HG03520 (cell line): ENCODE measurements at regions not wholly inside any gene's neighbourhood (a gene's known extent, or its start where the extent isn't known, plus 50 kb on each side); places are given as distances from the start of the nearest gene placed in this dataset.
"Not testable (repeated sequence)": the region's sequence is repeated elsewhere in the genome, so short reads cannot be mapped to it uniquely, and the experiment has no call there.

Experiments
- ATAC-seq: cut with Tn5 transposase; IDR thresholded peaks from one replicate; pipeline ENCODE4 v1.9.1; 2021; ENCODE audit warnings: mild to moderate bottlenecking, moderate library complexity; ENCODE audit not compliant: unreplicated experiment

- ATAC-seq, result no peak
Measured at GRCh38 chr2:2734308-2734707, 403.2 kb upstream of the MYT1L start.

- no peak for ATAC-seq
Measured at GRCh38 chr2:2733818-2734217, 402.7 kb upstream of the MYT1L start.

DNA sequence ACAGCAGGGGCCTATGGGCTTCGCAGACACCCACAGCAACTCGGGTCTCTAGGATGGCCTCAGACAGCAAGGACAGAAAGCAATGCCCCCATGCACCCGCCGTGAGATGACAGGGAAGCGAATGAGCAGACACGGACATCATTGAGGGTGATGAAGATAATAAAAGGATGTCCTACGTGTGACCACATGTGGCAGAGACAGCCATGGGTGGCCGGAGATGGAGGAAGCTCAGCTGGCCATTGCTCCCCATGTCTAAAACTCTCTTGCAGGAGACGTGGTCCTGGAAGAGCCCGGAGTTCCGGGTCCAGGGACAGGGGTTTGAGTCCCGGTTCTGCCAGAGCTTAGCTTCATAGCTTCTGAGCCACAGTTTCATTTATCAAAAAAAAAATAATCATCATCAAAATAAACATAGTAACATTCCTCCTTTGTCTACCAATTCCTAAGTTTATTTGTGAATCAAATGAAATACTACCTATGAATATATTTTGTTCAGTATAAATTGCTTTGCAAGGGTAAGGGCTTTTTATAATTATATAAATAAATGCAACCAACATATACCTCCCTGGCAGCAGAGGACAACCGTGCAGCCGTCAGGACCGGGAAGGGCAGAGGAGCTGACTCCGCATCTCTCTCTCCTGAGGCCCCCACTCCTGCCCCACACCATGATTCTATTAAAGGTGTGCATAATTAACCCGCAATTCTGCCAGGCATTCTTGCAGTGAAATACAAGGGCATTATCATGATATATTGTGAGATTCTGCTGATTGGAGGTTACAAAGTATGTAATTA, 401.4 kb upstream of the MYT1L start:
- no peak for ATAC-seq

DNA sequence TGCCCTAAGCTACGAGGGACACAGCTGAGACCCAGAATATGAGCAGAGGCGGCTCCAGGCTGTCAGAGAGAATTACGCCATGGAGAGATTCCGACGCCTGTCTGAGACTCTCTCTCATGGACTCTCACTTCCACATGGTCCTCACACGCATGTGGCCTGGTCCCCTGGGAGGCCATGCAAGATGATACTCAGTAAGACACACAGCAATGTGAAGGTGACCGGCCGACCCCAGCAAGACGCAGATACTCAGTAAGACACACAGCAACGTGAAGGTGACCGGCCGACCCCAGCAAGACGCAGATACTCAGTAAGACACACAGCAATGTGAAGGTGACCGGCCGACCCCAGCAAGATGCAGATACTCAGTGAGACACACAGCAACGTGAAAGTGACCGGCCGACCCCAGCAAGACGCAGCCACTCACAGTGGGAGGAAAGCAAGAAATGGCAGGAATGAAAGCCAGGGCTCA, 400.8 kb upstream of the MYT1L start:
- ATAC-seq, result no peak

DNA sequence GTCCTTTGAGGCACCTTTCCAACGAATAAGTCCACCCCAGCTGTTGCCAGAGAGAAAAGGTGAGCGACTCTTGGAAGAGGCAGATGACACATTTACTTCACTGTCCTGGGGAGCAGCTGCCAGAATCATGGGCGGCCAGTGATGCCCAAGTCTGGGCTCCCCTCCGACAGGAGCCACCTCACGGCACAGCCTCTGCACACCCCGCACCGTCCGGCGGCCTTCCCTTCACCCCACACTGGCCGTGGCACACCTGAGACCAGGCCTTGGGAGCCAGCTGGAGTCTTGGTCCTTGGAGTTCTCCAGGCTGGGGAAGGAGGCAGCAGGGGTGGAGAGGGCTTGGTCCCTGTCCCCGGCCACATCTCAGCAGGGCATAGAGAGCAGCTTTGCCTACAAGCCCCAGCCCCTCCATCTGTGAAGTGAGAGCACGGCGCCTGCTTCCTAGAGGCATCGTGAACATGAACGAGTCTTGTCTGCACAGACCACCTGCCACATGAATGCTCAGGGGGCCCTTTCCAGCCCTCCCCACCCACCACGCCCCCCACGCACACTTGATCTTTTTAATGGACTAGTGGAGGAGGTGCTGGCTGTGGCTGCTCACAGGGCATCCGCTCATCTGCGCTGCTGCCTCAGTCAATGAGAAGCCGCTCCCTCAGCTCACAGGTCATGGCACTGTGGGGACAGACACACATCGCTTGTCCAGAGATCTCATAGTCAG, 400.2 kb upstream of the MYT1L start:
- ATAC-seq, result no peak

DNA sequence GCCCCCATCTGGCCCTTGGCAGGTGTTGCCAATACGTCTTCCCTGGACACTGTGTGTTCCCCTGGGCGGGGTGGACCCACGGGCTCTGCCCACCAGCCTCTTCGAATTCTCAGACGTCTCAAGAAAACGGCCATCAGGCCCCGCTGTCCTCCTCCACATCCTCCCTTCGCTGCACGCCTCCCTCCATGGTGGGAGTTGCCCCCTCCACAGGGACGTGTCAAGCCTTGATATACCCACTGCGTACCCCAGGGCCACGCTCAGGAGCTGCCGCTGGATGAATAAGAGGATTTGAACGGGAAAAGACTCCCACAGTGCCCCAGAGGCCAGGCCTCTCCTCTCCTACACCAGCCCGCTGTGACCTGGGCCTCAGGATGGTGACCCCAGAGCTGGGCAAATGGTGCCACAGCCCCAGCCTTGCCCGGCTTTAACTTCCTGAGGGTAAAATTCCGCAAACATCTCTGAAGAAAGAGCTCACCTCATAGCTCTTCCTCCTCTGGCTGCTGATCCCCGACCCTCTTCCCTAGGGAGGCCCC, 399.3 kb upstream of the MYT1L start:
- no peak for ATAC-seq

- no peak for ATAC-seq
Measured at GRCh38 chr2:2729246-2729645, 398.2 kb upstream of the MYT1L start.

DNA sequence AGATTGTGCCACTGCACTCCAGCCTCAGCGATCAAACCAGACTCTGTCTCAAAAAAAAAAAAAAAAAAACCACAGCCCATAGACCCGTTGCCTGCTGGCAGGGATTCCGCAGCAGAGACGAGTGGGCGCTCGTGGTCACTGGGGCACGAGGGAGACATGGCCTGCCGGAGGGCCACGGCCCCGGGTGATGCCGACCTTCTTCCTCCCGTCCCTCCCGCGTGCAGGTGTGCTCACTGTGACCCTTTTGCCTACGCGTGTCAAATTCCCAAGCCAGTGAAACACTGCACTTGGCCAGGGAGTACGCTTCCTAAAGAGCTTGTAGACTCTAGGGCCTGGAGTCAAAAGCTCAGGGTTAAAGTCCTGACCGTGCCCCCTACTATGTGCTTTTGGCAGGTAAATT, 397.6 kb upstream of the MYT1L start:
- ATAC-seq, result no peak

- no peak for ATAC-seq
Measured at GRCh38 chr2:2727876-2728511, 396.9 kb upstream of the MYT1L start.

DNA sequence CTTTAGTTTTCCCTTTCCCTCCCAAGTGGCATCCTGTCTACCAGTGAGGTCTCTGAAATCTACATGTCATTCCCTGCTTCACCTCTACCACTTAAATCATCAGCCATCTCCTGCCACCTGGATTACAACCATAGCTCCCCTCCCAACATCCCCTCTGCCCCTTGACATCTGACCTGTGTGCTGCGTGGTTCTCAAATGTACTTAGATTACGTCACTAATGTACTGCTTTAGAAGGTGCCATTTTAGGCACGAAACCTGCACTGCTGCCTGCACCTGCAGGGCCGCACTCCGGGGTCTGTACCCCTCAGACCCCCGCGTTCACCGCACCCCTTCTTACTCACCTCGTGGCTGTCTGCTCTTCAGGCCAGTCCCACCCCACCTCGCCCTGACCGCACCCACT, 395.1 kb upstream of the MYT1L start:
- no peak for ATAC-seq

DNA sequence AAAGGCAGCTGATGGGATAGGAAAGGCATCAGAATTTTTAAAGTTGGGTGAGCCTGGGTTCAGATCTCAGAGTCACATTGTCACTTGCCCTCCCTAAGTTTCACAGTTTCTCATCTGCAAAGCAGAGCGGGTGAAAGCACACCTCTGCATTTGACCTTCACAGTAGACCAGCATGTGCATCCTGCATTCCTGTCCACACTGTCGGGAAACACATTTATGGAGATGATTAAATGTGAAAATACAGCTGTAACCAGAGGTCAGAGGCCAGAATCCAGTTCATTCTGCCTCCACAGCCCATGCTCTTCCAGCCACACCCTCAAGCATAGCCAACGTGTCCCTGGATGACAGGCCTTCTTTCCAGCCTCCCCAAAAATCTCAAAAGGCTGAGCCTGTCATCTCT, 392.0 kb upstream of the MYT1L start:
- ATAC-seq, result no peak

- ATAC-seq, result no peak
Measured at GRCh38 chr2:2721296-2721835, 390.3 kb upstream of the MYT1L start.

DNA sequence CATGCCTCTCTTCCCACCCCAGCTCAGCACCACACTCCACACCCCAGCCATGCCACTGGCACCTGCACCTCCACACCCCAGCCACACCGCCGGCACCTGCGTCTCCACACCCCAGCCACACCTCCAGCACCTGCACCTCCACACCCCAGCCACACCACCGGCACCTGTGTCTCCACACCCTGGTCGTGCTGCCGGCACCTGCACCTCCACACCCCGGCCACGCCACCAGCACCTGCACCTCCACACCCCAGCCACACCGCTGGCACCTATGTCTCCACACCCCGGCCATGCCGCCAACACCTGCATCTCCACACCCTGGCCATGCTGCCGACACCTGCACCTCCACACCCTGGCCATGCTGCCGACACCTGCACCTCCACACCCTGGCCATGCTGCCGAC, 389.7 kb upstream of the MYT1L start:
- not testable (repeated sequence) for ATAC-seq

DNA sequence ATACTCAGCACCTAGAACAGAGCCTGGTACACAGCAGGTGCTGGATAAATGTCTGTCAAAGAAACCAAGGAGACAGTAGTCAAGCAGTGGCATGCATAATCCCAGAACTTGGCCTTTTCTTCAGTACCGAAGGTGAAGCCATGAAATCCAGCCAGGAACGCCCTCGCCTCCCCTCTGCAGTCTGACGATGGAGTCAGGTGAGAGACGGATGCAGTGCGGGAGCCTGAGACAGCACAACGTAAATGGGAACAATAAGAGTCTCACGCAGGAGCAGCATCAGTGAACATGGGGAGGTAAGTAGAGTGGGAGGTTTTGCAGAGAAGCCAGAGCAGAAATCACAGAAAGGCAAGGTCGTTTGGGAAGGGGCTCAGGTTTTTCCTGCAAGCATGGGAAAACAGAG, 389.3 kb upstream of the MYT1L start:
- no peak for ATAC-seq

GRCh38 chr2:2719781-2720180, 388.7 kb upstream of the MYT1L start:
- ATAC-seq, result no peak

- ATAC-seq, result no peak
Measured at GRCh38 chr2:2719015-2719414, 387.9 kb upstream of the MYT1L start.

GRCh38 chr2:2717406-2717805, 386.3 kb upstream of the MYT1L start:
- ATAC-seq, result no peak

DNA sequence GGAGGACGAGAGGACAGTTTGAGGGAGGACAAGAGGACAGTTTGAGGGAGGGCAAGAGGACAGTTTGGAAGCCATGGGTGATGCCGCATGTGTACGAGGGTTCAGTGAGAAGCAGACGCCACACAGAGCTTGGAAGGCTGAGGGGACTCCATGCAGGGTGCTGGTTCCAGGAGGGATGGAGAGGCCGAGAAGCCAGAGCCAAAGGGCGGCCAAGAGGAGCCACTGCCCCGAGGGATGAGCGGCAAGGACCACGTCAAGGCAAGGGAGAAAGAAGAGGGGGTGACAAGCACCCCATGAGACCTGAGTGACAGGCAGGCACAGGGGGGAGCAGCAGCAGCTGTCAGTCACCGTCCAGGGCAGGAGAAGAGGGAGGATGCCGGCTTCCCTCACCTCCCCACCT, 385.7 kb upstream of the MYT1L start:
- ATAC-seq, result no peak

DNA sequence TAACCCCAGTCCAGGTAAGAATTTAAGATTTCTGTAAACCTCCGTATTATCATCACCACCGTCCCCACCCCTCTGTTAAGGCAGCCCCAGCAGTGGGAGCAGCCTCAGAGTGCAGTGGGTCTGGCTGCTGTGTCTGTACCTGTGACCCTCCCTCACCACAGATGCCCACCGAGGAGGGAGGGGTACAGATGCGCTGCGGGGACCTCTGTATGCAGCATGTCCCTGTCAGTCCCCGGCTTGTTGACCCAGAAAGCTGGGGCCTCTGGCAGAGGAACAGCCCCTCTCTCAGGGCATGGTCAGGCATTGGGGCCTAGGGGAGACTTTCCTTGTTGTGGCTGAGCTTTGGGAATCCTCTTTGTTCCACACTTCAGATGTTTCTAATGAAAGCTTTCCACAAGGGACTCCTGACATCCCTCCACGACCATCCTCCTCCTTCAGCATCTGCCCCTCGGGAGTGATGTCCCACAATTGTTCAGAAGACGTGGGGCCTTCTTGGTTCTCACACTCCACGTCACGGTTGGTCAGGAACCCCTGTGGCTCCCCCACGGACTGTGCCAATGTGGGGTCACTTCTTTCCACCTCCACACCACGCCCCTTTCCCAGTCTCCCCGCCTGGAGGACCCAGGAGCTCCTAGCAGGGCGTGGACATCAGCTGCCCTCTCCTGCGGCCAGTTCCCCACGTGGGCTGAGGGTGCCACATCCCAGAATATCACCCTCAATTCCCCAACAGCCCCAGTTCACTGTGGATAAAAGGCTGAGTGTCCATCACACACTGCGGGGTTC, 384.2 kb upstream of the MYT1L start:
- ATAC-seq, result no peak

DNA sequence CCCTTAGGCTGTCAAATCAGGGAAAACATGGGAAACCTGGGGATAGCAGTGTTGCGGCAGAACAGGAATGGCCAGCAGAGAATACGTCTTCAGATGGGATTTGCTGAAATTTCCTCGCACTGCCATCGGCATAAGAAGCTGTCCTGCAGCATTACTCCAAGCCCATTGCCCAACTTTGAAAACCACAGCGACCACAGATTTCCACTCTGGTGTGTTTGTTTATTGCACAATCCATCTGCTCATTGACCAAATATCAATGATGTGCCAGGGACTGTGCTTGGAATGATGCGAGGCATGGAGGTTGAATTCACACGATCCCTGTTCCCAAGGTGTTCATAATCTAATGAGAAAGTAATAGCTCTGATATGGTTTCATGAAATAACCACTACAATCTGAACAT, 383.3 kb upstream of the MYT1L start:
- no peak for ATAC-seq

DNA sequence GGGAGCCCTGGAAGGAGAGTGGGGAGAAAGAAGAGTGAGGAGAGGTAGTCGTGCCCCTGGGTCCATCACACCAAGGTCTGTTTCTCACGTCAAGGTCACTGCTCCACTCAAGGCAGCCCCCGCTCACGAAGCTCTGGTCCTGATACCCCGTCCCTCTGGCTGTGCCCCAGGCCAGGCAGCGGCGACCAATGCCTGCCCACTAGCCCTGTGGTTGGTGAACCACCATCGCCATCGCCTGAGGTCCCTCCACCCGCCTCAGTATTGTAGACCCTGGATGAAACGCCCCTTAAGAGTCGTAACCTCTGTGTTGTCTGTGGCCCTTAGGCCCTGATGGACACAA, 378.3 kb upstream of the MYT1L start:
- ATAC-seq, result no peak
